ENCODE measurements at regions not wholly inside any gene's neighbourhood (a gene's known extent, or its start where the extent isn't known, plus 50 kb on each side); places are given as distances from the start of the nearest gene placed in this dataset.

- TF ChIP-seq SPI1 (IDR thresholded peaks at IDR 0.05; ENCODE audit: borderline replicate concordance, low read depth) (no peak), POLR2AphosphoS5 (IDR thresholded peaks at IDR 0.05; ENCODE audit: low read depth) (no peak), GABPA (IDR thresholded peaks at IDR 0.05; ENCODE audit: low read depth) (no peak)
- TF ChIP-seq, protein P1, sequence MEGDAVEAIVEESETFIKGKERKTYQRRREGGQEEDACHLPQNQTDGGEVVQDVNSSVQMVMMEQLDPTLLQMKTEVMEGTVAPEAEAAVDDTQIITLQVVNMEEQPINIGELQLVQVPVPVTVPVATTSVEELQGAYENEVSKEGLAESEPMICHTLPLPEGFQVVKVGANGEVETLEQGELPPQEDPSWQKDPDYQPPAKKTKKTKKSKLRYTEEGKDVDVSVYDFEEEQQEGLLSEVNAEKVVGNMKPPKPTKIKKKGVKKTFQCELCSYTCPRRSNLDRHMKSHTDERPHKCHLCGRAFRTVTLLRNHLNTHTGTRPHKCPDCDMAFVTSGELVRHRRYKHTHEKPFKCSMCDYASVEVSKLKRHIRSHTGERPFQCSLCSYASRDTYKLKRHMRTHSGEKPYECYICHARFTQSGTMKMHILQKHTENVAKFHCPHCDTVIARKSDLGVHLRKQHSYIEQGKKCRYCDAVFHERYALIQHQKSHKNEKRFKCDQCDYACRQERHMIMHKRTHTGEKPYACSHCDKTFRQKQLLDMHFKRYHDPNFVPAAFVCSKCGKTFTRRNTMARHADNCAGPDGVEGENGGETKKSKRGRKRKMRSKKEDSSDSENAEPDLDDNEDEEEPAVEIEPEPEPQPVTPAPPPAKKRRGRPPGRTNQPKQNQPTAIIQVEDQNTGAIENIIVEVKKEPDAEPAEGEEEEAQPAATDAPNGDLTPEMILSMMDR (IDR thresholded peaks at IDR 0.05; ENCODE audit: insufficient read depth, low read length) = no peak
- TF ChIP-seq, protein P2, sequence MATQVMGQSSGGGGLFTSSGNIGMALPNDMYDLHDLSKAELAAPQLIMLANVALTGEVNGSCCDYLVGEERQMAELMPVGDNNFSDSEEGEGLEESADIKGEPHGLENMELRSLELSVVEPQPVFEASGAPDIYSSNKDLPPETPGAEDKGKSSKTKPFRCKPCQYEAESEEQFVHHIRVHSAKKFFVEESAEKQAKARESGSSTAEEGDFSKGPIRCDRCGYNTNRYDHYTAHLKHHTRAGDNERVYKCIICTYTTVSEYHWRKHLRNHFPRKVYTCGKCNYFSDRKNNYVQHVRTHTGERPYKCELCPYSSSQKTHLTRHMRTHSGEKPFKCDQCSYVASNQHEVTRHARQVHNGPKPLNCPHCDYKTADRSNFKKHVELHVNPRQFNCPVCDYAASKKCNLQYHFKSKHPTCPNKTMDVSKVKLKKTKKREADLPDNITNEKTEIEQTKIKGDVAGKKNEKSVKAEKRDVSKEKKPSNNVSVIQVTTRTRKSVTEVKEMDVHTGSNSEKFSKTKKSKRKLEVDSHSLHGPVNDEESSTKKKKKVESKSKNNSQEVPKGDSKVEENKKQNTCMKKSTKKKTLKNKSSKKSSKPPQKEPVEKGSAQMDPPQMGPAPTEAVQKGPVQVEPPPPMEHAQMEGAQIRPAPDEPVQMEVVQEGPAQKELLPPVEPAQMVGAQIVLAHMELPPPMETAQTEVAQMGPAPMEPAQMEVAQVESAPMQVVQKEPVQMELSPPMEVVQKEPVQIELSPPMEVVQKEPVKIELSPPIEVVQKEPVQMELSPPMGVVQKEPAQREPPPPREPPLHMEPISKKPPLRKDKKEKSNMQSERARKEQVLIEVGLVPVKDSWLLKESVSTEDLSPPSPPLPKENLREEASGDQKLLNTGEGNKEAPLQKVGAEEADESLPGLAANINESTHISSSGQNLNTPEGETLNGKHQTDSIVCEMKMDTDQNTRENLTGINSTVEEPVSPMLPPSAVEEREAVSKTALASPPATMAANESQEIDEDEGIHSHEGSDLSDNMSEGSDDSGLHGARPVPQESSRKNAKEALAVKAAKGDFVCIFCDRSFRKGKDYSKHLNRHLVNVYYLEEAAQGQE (IDR thresholded peaks at IDR 0.05; ENCODE audit: insufficient replicate concordance, low read depth) = no peak
These were observed 116.9 kb upstream of the RAI14 start for GRCh38 chr5:34539183-34539582.

All from HL-60 (cell line).